Breast epithelium (tissue), 4 donors: ENCODE measurements at regions not wholly inside any gene's neighbourhood (a gene's known extent, or its start where the extent isn't known, plus 50 kb on each side); places are given as distances from the start of the nearest gene placed in this dataset.

ENCODE experiments used
- DNase-seq, 2 donors: peaks; one replicate each; pipeline ENCODE4 v3.0.0-alpha.2; 2019; ENCODE audit warnings: low spot score in 2 of 2
- H3K27ac ChIP-seq, 2 donors: fragments of 200-600 bp; sonication (generic) in 1 of 2; one replicate each; pipeline ENCODE4 v1.5.1; 2016 to 2019; ENCODE audit warnings: mild to moderate bottlenecking in 1 of 2
- H3K27me3 ChIP-seq, 2 donors: fragments of 200-600 bp; sonication (generic) in 1 of 2; one replicate each; pipeline versions ENCODE4 v1.5.1 to v1.6.0; 2017 to 2019; ENCODE audit warnings: control low read depth in 1 of 2, mild to moderate bottlenecking in 1 of 2
- H3K36me3 ChIP-seq: fragments of 200-600 bp; one replicate; pipeline ENCODE4 v1.5.1; 2019
- H3K4me1 ChIP-seq, 2 donors: fragments of 200-600 bp; sonication (generic); one replicate each; pipeline ENCODE4 v1.5.1; 2016 to 2019; ENCODE audit warnings: control low read depth in 1 of 2
- H3K4me3 ChIP-seq, 3 donors: fragments of 200-600 bp; sonication (generic); 1 replicate in 2 of 3; 2 replicates in 1 of 3; pipeline ENCODE4 v1.5.1; 2016 to 2019; ENCODE audit warnings: mild to moderate bottlenecking in 3 of 3, moderate library complexity in 2 of 3
- H3K9me3 ChIP-seq, 2 donors: fragments of 200-600 bp; sonication (generic) in 1 of 2; one replicate each; pipeline ENCODE4 v1.5.1; 2016 to 2019; ENCODE audit warnings: control low read depth in 1 of 2
- POLR2A ChIP-seq: fragments of 450-650 bp; IDR thresholded peaks from one replicate; pipeline ENCODE4 v1.6.1; 2016; ENCODE audit warnings: antibody characterized with exemption, mild to moderate bottlenecking, moderate library complexity
- POLR2AphosphoS5 ChIP-seq, 3 donors: sonication (generic); formaldehyde crosslinking; IDR thresholded peaks; one replicate each; pipeline ENCODE4 v1.6.1; 2017; ENCODE audit warnings: antibody characterized with exemption in 3 of 3
- intact Hi-C: fragments of 100-400 bp; cut with DNase I; formaldehyde crosslinking; loops from one replicate; pipeline ENCODE4 v1.15.1; 2023; ENCODE audit warnings: low total_unique reads
- TF ChIP-seq, protein P1 (sequence below), 3 donors: fragments of 450-650 bp; IDR thresholded peaks; one replicate each; pipeline ENCODE4 v1.5.1; 2016 to 2017; ENCODE audit warnings: antibody characterized with exemption in 3 of 3, mild to moderate bottlenecking in 3 of 3, moderate library complexity in 3 of 3

DNA sequence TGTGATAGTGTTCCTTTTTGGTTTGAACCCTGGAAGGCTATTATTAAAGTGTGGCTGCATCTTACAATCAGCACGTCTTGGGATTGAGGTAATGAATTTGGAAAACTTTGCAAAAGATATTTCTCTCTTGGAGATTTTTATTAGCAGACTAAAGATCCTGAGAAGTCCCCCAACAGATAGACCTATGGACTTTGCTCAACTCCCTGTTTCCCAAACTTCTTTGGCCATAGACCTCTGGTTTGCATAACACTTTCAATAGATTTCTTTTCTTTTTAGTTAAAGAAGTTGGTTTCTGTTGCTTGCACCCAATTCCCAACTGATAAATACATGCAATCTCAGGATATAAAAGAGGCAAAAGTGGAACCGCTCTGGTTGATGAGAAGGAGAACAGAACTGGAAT lies 465.8 kb upstream of the PROK2 start:
- intact Hi-C loops, result no loop called here
- DNase-seq, result no peak

DNA sequence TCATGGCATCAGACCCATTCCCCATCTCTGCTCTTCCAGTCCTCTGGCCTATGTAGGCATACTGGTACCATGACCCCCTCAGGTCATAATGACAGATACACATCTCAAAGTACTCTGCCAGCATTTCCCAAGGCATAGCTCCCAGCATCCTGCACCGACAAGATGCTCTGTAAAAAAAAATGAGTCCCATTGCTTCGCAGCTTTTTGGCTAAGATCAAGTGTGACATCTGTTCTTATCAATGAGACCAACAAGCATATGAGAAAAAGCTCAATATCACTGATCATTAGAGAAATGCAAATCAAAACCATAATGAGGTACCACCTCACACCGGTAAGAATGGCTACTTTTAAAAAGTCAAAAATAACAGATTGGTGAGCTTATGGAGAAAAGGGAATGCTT lies 463.9 kb upstream of the PROK2 start:
- H3K36me3 ChIP-seq, result no peaks in the 10 kb centered on the region

More for the DNA sequence above, 465.8 kb upstream of the PROK2 start:
- TF ChIP-seq POLR2A (no peak), POLR2AphosphoS5 (IDR thresholded peaks at IDR 0.05) (no peak)
- TF ChIP-seq, protein P1, sequence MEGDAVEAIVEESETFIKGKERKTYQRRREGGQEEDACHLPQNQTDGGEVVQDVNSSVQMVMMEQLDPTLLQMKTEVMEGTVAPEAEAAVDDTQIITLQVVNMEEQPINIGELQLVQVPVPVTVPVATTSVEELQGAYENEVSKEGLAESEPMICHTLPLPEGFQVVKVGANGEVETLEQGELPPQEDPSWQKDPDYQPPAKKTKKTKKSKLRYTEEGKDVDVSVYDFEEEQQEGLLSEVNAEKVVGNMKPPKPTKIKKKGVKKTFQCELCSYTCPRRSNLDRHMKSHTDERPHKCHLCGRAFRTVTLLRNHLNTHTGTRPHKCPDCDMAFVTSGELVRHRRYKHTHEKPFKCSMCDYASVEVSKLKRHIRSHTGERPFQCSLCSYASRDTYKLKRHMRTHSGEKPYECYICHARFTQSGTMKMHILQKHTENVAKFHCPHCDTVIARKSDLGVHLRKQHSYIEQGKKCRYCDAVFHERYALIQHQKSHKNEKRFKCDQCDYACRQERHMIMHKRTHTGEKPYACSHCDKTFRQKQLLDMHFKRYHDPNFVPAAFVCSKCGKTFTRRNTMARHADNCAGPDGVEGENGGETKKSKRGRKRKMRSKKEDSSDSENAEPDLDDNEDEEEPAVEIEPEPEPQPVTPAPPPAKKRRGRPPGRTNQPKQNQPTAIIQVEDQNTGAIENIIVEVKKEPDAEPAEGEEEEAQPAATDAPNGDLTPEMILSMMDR (IDR thresholded peaks at IDR 0.05), result no peak
- no peak overlapping the region for H3K4me3 ChIP-seq
- no peaks in the 10 kb centered on the region for H3K27me3 ChIP-seq
- no peaks in the 10 kb centered on the region for H3K9me3 ChIP-seq
- peaks cover 1 to 9% of the 10 kb centered on the region in 2 donors for H3K4me1 ChIP-seq
- H3K36me3 ChIP-seq, result no peaks in the 10 kb centered on the region
- no peak overlapping the region for H3K27ac ChIP-seq

GRCh38 chr3:72248389-72248761 lies 463.4 kb upstream of the PROK2 start:
- Histone ChIP-seq H3K27ac (no peak overlapping the region), H3K36me3 (no peaks in the 10 kb centered on the region), H3K9me3 (no peaks in the 10 kb centered on the region), H3K27me3 (no peaks in the 10 kb centered on the region), H3K4me1 (peaks cover 0 to 6% of the 10 kb centered on the region in 2 donors), H3K4me3 (no peak overlapping the region)
- intact Hi-C loops, result no loop called here
- no peak for DNase-seq
- no peak for TF ChIP-seq POLR2AphosphoS5 (IDR thresholded peaks at IDR 0.05)
- TF ChIP-seq, protein P1 (IDR thresholded peaks at IDR 0.05), result no peak
- no peak for TF ChIP-seq POLR2A

More for the DNA sequence above, 463.9 kb upstream of the PROK2 start:
- Histone ChIP-seq H3K27ac (no peak overlapping the region), H3K9me3 (no peaks in the 10 kb centered on the region), H3K4me1 (peaks cover 0 to 6% of the 10 kb centered on the region in 2 donors), H3K4me3 (no peak overlapping the region), H3K27me3 (no peaks in the 10 kb centered on the region)
- TF ChIP-seq, protein P1 (IDR thresholded peaks at IDR 0.05), result no peak
- TF ChIP-seq POLR2A (no peak), POLR2AphosphoS5 (IDR thresholded peaks at IDR 0.05) (no peak)
- DNase-seq, result no peak
- intact Hi-C loops, result no loop called here

DNA sequence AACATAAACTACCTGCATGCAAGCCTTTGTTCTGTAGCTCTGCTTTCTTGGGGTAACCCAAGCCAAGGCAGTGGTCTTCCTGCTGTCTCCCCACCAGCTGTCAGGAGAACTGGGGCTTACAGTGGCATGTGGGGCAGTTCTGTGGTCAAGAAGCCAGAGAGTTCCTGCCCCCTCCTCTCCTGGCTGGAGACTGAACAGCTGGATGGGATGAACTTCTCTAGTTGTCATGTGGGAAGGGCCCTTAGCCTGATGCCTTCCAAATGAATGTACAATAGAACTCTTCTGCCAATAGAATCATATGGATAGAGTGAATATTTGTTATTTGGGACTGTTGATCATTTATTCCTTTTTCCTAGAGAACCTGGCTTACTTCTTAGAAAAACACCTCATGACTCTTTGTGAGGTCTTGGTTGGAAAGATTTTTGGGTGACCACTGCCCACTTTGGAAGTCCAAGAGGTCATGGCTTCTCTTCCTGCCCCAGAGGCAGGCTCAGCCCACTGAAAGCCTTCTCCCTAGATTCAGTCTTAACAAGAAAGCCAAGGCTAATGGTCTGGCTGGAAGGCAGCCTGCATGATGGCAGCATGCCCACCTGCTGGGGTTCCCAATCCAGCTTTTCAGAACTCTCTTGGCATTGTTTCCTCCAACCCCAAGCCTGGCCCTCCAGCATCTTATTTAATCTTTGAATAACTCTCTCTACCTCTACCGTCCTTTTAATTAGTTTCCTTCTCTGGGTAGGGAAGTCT lies 462.9 kb upstream of the PROK2 start:
- TF ChIP-seq POLR2AphosphoS5 (IDR thresholded peaks at IDR 0.05), result no peak
- no peak for TF ChIP-seq POLR2A
- TF ChIP-seq, protein P1 (IDR thresholded peaks at IDR 0.05), result no peak
- intact Hi-C loops, result no loop called here
- H3K27ac ChIP-seq, result no peak overlapping the region
- no peaks in the 10 kb centered on the region for H3K27me3 ChIP-seq
- H3K4me3 ChIP-seq, result no peak overlapping the region
- no peaks in the 10 kb centered on the region for H3K36me3 ChIP-seq
- peaks cover 0 to 6% of the 10 kb centered on the region in 2 donors for H3K4me1 ChIP-seq
- peak in 1 of 2 donors; percentile 43 for DNase-seq
- no peaks in the 10 kb centered on the region for H3K9me3 ChIP-seq

- H3K27ac ChIP-seq, result no peak overlapping the region
- H3K4me3 ChIP-seq, result no peak overlapping the region
- H3K9me3 ChIP-seq, result no peaks in the 10 kb centered on the region
- intact Hi-C loops, result no loop called here
- TF ChIP-seq POLR2A (no peak), POLR2AphosphoS5 (IDR thresholded peaks at IDR 0.05) (no peak)
- TF ChIP-seq, protein P1 (IDR thresholded peaks at IDR 0.05), result no peak
- H3K4me1 ChIP-seq, result peaks cover 0 to 6% of the 10 kb centered on the region in 2 donors
- no peak for DNase-seq
- H3K36me3 ChIP-seq, result no peaks in the 10 kb centered on the region
- no peaks in the 10 kb centered on the region for H3K27me3 ChIP-seq
Measured at GRCh38 chr3:72247126-72247525, 462.2 kb upstream of the PROK2 start.
